ENCODE measurements at regions not wholly inside any gene's neighbourhood (a gene's known extent, or its start where the extent isn't known, plus 50 kb on each side); places are given as distances from the start of the nearest gene placed in this dataset.

DNA sequence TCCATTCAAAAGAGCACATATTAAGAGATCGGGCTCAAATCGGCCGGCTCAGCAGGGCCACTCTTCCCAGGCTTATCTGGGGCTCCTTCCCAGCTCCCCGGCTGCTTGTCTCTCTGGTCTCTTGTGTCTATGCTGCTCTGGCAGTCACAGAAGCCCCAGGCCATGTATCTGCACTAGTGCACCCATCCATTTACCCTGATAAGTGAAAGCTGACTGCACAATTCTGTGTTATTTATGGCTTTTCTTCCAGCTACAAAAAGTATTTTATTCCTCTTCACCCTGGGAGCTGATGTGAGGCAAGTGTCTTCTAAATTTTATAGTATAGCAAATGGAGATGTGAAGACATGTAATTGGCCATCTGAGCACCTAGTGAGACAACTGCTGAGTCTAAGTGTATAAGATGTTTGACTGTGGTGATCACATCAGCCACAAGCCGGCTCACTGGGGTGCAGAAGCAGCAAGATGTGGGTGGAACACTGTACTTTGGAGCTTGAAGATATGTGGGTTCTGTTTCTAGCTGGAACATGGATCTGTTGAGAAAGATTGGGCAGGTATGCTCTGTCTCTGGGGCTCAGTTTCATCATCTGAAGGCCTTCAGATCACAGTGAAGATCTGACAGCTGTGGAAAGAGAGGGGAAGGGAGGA is 78.1 kb upstream of the MPHOSPH6 start:
- Mint-ChIP-seq H3K4me1 (no peaks in the 10 kb centered on the region), H3K27me3 (ENCODE audit: insufficient read depth, low read depth) (peaks cover 3% of the 10 kb centered on the region), H3K4me3 (no peak overlapping the region), H3K27ac (no peak overlapping the region), H3K9me3 (peaks cover 16% of the 10 kb centered on the region), H3K36me3 (no peaks in the 10 kb centered on the region)
- H3K9me3 ChIP-seq (ENCODE audit: low read depth), result no peaks in the 10 kb centered on the region
- H4K20me1 ChIP-seq (ENCODE audit: low read depth), result no peaks in the 10 kb centered on the region
- no peaks in the 10 kb centered on the region for H3K36me3 ChIP-seq
- no peak for DNase-seq (ENCODE audit: low spot score)
- H3K27ac ChIP-seq, result no peak overlapping the region
- no peak for TF ChIP-seq CTCF (IDR thresholded peaks at IDR 0.05)
- no peak for TF ChIP-seq EZH2phosphoT487 (IDR thresholded peaks at IDR 0.05)
- no peak for TF ChIP-seq EZH2 (IDR thresholded peaks at IDR 0.05)
- no peak overlapping the region for H3K9ac ChIP-seq
- no peak overlapping the region for H3K4me3 ChIP-seq
- H3K27me3 ChIP-seq, result no peaks in the 10 kb centered on the region
- H3K4me1 ChIP-seq, result no peaks in the 10 kb centered on the region
- no peak overlapping the region for H3K4me2 ChIP-seq
- no peaks in the 10 kb centered on the region for H3F3A ChIP-seq (ENCODE audit: low read depth)
- no peak overlapping the region for H2AFZ ChIP-seq (replicated peaks)
- no peaks in the 10 kb centered on the region for H3K79me2 ChIP-seq (ENCODE audit: low read depth)

GRCh38 chr16:82242201-82242600 is 72.2 kb upstream of the MPHOSPH6 start:
- Histone ChIP-seq H2AFZ (replicated peaks) (no peak overlapping the region), H3K79me2 (ENCODE audit: low read depth) (no peaks in the 10 kb centered on the region), H3K9me3 (ENCODE audit: low read depth) (no peaks in the 10 kb centered on the region), H3K4me1 (no peaks in the 10 kb centered on the region), H3K4me3 (no peak overlapping the region), H4K20me1 (ENCODE audit: low read depth) (no peaks in the 10 kb centered on the region), H3K27ac (no peak overlapping the region), H3K4me2 (no peak overlapping the region), H3K36me3 (no peaks in the 10 kb centered on the region), H3F3A (ENCODE audit: low read depth) (no peaks in the 10 kb centered on the region), H3K27me3 (no peaks in the 10 kb centered on the region), H3K9ac (no peak overlapping the region)
- TF ChIP-seq EZH2 (IDR thresholded peaks at IDR 0.05) (no peak), CTCF (IDR thresholded peaks at IDR 0.05) (no peak), EZH2phosphoT487 (IDR thresholded peaks at IDR 0.05) (no peak)
- Mint-ChIP-seq H3K27me3 (ENCODE audit: insufficient read depth, low read depth) (no peaks in the 10 kb centered on the region), H3K27ac (no peak overlapping the region), H3K4me1 (peaks cover 21% of the 10 kb centered on the region), H3K9me3 (peaks cover 25% of the 10 kb centered on the region), H3K36me3 (no peaks in the 10 kb centered on the region), H3K4me3 (no peak overlapping the region)
- DNase-seq (ENCODE audit: low spot score), result no peak

DNA sequence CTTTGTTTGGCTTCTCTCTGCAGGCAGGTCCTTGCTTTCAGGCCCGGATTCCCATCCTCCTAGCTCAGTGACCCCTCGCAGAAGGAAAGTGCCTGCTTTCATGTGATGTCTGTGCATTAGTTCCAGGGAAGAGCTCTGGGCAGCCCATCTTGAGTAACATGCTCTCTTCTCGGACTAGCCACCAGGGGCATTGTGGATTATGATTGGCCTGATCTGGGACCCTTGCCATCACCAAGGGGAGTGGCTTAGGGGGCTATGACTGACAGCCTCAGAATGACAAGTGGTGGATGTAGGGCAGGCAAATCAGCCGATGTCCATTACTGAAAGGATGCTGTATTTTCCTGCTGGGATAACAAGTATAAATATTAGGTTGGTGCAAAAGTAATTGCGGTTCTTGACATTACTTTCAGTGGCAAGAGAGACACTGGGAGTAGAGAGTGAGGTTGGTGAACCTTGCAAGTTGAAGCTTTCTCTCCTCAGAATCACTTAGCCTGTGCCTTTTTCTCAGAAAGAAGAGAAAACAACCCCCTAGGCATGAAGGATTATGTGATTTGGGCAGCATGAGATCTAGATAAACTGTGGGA is 71.5 kb upstream of the MPHOSPH6 start:
- Mint-ChIP-seq H3K36me3 (no peaks in the 10 kb centered on the region), H3K27ac (peak overlapping the region; percentile 87), H3K4me1 (peaks cover 21% of the 10 kb centered on the region), H3K4me3 (no peak overlapping the region), H3K27me3 (ENCODE audit: insufficient read depth, low read depth) (no peaks in the 10 kb centered on the region), H3K9me3 (peaks cover 25% of the 10 kb centered on the region)
- no peaks in the 10 kb centered on the region for H3K9me3 ChIP-seq (ENCODE audit: low read depth)
- no peak overlapping the region for H3K9ac ChIP-seq
- no peak overlapping the region for H3K4me2 ChIP-seq
- no peak overlapping the region for H3K27ac ChIP-seq
- no peak for DNase-seq (ENCODE audit: low spot score)
- H4K20me1 ChIP-seq (ENCODE audit: low read depth), result no peaks in the 10 kb centered on the region
- TF ChIP-seq EZH2 (IDR thresholded peaks at IDR 0.05) (no peak), CTCF (IDR thresholded peaks at IDR 0.05) (no peak)
- no peaks in the 10 kb centered on the region for H3K4me1 ChIP-seq
- H3K27me3 ChIP-seq, result no peaks in the 10 kb centered on the region
- H3K79me2 ChIP-seq (ENCODE audit: low read depth), result no peaks in the 10 kb centered on the region
- H3K36me3 ChIP-seq, result no peaks in the 10 kb centered on the region
- no peak overlapping the region for H3K4me3 ChIP-seq
- H3F3A ChIP-seq (ENCODE audit: low read depth), result no peaks in the 10 kb centered on the region
- no peak overlapping the region for H2AFZ ChIP-seq (replicated peaks)

All from neural progenitor cell (in vitro differentiated cells).